ENCODE measurements at regions not wholly inside any gene's neighbourhood (a gene's known extent, or its start where the extent isn't known, plus 50 kb on each side); places are given as distances from the start of the nearest gene placed in this dataset.

DNA sequence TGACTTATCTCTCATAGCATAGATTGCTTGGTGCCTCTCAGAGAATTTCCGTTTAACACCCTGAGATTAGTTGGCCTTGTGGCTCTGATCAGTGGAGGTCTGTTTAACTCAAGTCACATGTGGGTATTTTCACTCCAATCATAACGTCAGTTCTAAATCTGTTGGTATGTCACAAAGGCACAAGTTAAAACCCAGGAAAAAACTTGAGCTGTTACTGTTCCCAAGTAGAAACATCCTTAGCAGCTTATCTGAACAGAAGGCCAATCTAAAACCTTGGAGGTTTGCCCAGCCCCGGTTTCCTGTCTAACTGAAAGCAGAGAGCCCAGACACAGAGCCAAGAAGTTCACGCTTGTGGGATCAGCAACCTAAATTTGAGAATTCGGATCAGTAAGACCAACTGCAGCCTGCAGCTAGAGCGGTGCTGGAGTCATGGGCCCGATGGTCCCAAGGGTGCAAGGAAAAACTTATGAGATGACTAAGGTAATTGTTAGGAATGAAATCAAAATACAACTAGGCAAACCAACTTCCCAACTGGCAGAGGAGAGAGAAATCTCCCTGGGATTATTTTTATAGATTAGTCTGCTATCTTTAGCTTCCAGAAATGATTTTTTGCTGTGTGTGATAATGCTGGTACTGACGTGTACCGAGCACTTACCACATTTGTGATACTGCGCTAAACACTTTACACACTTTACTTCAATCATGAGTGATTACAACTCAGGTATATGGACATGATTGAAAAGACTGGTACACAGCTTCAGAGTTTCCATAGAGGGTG lies 90.2 kb upstream of the C1orf21 start:
- Mint-ChIP-seq H3K9me3 (peaks cover 0 to 8% (median 4%) of the 10 kb centered on the region in 7 donors), H3K27ac (no peak overlapping the region), H3K27me3 (peaks cover 6% of the 10 kb centered on the region), H3K4me3 (no peak overlapping the region), H3K36me3 (no peaks in the 10 kb centered on the region), H3K4me1 (no peaks in the 10 kb centered on the region)
- H3K4me1 ChIP-seq (ENCODE audit: control insufficient read depth, insufficient read depth, low read length, poor library complexity, severe bottlenecking), result no peaks in the 10 kb centered on the region
- no peaks in the 10 kb centered on the region for H3K36me3 ChIP-seq (ENCODE audit: control insufficient read depth, insufficient read depth, low read length)
- DNase-seq (no peak), ATAC-seq (ENCODE audit: low read depth in 2 of 2) (no peak)
- no peaks in the 10 kb centered on the region for H3K9me3 ChIP-seq (ENCODE audit: control insufficient read depth in 2 of 2, low read length in 2 of 2)
- no peak overlapping the region for H3K27ac ChIP-seq (ENCODE audit: insufficient read depth, low read length, poor library complexity, severe bottlenecking)
- peaks cover 1% of the 10 kb centered on the region for H3K27me3 ChIP-seq (ENCODE audit: control insufficient read depth, insufficient read depth, low read length)
- no peak overlapping the region for H3K4me3 ChIP-seq (ENCODE audit: low read depth, low read length)

DNA sequence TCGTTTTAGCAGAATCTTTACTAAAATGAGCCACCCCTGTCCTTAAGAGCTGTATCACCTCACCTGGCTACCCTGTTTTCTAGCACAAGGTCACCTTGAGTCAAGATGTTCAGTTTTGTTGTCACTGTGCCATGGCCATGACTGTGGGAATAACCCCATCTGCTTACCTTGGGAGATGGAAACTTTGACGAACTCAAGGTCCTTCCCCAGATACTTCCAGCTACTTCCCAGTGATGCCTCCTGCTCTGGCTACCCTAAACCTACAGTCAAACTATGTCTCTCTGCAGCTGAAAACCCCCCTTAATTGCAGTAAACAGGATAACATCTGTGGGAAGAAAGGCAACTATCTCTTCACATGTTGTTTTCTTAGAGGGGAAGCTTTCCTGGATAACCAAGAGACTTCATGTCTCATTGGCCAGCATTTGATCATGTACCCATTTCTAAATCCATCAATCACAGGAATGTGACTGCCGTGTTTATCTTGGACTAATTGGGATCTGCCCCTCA lies 89.5 kb upstream of the C1orf21 start:
- DNase-seq (no peak), ATAC-seq (ENCODE audit: low read depth in 2 of 2) (no peak)
- Mint-ChIP-seq H3K9me3 (peaks cover 0 to 3% (median 2%) of the 10 kb centered on the region in 7 donors), H3K27ac (no peak overlapping the region), H3K4me3 (no peak overlapping the region), H3K27me3 (peaks cover 6% of the 10 kb centered on the region), H3K36me3 (no peaks in the 10 kb centered on the region), H3K4me1 (no peaks in the 10 kb centered on the region)
- H3K36me3 ChIP-seq (ENCODE audit: control insufficient read depth, insufficient read depth, low read length), result no peaks in the 10 kb centered on the region
- H3K4me3 ChIP-seq (ENCODE audit: low read depth, low read length), result no peak overlapping the region
- peaks cover 1% of the 10 kb centered on the region for H3K27me3 ChIP-seq (ENCODE audit: control insufficient read depth, insufficient read depth, low read length)
- no peaks in the 10 kb centered on the region for H3K4me1 ChIP-seq (ENCODE audit: control insufficient read depth, insufficient read depth, low read length, poor library complexity, severe bottlenecking)
- no peaks in the 10 kb centered on the region for H3K9me3 ChIP-seq (ENCODE audit: control insufficient read depth in 2 of 2, low read length in 2 of 2)
- H3K27ac ChIP-seq (ENCODE audit: insufficient read depth, low read length, poor library complexity, severe bottlenecking), result no peak overlapping the region

DNA sequence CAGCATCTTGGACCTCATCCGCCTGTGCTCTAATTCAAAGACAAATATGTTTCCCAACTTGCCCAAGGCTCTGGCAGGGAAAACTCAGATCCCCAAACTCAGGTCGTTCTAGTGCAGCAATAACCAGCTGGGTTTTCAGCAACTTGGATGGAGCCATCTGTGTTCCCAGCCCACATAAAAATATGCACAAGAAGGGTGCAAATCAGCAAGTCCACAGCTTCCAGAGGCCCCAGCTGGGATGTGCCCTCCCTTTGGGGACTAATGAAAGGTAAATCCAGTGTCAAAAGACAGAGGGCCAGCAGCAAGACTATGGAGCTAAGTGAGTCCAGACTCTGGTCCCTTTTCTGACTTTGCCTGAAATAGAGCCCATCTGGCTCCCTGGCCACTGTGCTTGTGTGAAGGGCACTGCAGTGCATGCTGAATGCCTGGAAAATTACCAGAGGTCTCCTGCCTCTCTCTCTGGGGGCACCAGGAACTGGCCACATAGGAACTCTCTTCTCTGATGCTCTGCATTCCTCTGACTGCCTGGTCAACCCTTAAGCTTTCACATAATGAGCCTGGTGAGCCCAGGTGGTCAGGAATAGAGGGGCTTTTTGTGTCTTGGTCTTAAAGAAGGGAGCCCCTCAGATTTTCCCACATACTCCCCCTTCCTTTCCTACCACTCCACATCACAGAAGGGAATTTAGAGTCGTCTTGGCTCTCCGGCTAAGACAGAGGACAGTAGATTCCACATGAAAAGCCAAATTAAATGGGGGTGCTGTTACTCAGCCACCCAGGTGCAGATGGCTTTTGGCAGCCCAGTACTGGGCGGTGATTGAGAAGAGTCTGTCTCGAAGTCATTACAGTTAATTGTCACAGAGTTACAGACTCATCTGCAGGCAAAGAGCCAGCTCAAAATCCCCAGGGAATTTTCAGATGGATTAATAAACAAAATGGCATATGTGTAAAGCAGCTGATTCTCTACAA lies 88.1 kb upstream of the C1orf21 start:
- Histone ChIP-seq H3K27me3 (ENCODE audit: control insufficient read depth, insufficient read depth, low read length) (peaks cover 1% of the 10 kb centered on the region), H3K4me1 (ENCODE audit: control insufficient read depth, insufficient read depth, low read length, poor library complexity, severe bottlenecking) (no peaks in the 10 kb centered on the region), H3K9me3 (ENCODE audit: control insufficient read depth in 2 of 2, low read length in 2 of 2) (no peaks in the 10 kb centered on the region), H3K4me3 (ENCODE audit: low read depth, low read length) (no peak overlapping the region), H3K27ac (ENCODE audit: insufficient read depth, low read length, poor library complexity, severe bottlenecking) (no peak overlapping the region), H3K36me3 (ENCODE audit: control insufficient read depth, insufficient read depth, low read length) (no peaks in the 10 kb centered on the region)
- Mint-ChIP-seq H3K27me3 (peaks cover 6% of the 10 kb centered on the region), H3K4me1 (peaks cover 0 to 9% (median 2%) of the 10 kb centered on the region in 4 donors), H3K4me3 (no peak overlapping the region), H3K27ac (no peak overlapping the region), H3K36me3 (no peaks in the 10 kb centered on the region), H3K9me3 (peaks cover 0 to 3% (median under 1%) of the 10 kb centered on the region in 7 donors)
- ATAC-seq (ENCODE audit: low read depth in 2 of 2) (no peak), DNase-seq (no peak)

DNA sequence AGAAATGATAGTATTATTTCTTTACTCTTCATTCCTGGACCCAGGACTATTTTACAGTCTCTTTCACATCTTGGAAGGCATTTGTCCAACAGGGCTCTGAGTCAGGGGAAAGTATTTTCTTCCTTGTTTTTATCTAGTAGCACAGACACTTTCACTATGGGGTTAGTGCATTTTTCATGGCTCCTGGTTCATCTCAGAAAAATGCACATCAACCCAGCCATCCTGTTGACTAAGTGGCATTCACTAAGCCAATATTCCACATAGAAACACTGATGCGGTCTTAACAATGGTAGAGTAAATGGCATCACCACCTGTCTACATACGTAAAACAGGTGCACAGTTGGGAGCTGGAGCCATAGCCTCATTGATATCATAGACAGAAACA lies 87.4 kb upstream of the C1orf21 start:
- Histone ChIP-seq H3K4me3 (ENCODE audit: low read depth, low read length) (no peak overlapping the region), H3K9me3 (ENCODE audit: control insufficient read depth in 2 of 2, low read length in 2 of 2) (no peaks in the 10 kb centered on the region), H3K27ac (ENCODE audit: insufficient read depth, low read length, poor library complexity, severe bottlenecking) (no peak overlapping the region), H3K4me1 (ENCODE audit: control insufficient read depth, insufficient read depth, low read length, poor library complexity, severe bottlenecking) (no peaks in the 10 kb centered on the region), H3K27me3 (ENCODE audit: control insufficient read depth, insufficient read depth, low read length) (peaks cover 1% of the 10 kb centered on the region), H3K36me3 (ENCODE audit: control insufficient read depth, insufficient read depth, low read length) (no peaks in the 10 kb centered on the region)
- peaks cover 6% of the 10 kb centered on the region for H3K27me3 Mint-ChIP-seq
- no peaks in the 10 kb centered on the region for H3K36me3 Mint-ChIP-seq
- no peak overlapping the region for H3K4me3 Mint-ChIP-seq
- DNase-seq, result no peak
- no peak for ATAC-seq (ENCODE audit: low read depth in 2 of 2)
- H3K4me1 Mint-ChIP-seq, result peaks cover 0 to 9% (median 2%) of the 10 kb centered on the region in 4 donors
- H3K27ac Mint-ChIP-seq, result no peak overlapping the region
- peaks cover 0 to 6% (median 2%) of the 10 kb centered on the region in 7 donors for H3K9me3 Mint-ChIP-seq

DNA sequence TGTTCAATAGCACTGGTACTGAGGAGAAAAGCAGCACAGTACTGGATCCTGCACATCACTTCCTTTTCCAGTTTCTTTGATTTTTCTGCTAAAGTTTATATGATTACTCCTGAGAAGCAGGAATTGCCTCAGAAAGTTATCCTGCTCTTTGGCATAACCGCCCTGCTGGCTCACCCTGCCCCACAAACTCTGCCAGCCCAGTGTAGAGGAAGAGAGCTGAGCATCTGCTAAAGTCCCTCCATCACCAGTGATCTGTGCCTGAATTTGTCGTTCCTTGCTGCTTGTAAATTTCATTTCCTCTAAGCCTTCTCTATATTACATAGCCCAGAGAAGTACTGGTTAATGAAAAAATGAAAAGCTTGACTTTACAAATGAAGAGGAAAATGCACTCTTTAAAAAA lies 87.0 kb upstream of the C1orf21 start:
- Mint-ChIP-seq H3K4me1 (peaks cover 0 to 9% (median 2%) of the 10 kb centered on the region in 4 donors), H3K27ac (no peak overlapping the region), H3K27me3 (peaks cover 6% of the 10 kb centered on the region), H3K9me3 (peaks cover 0 to 9% (median 2%) of the 10 kb centered on the region in 7 donors), H3K36me3 (no peaks in the 10 kb centered on the region), H3K4me3 (no peak overlapping the region)
- peaks cover 1% of the 10 kb centered on the region for H3K27me3 ChIP-seq (ENCODE audit: control insufficient read depth, insufficient read depth, low read length)
- H3K4me3 ChIP-seq (ENCODE audit: low read depth, low read length), result no peak overlapping the region
- no peak overlapping the region for H3K27ac ChIP-seq (ENCODE audit: insufficient read depth, low read length, poor library complexity, severe bottlenecking)
- H3K4me1 ChIP-seq (ENCODE audit: control insufficient read depth, insufficient read depth, low read length, poor library complexity, severe bottlenecking), result no peaks in the 10 kb centered on the region
- no peaks in the 10 kb centered on the region for H3K36me3 ChIP-seq (ENCODE audit: control insufficient read depth, insufficient read depth, low read length)
- DNase-seq (no peak), ATAC-seq (ENCODE audit: low read depth in 2 of 2) (no peak)
- no peaks in the 10 kb centered on the region for H3K9me3 ChIP-seq (ENCODE audit: control insufficient read depth in 2 of 2, low read length in 2 of 2)

DNA sequence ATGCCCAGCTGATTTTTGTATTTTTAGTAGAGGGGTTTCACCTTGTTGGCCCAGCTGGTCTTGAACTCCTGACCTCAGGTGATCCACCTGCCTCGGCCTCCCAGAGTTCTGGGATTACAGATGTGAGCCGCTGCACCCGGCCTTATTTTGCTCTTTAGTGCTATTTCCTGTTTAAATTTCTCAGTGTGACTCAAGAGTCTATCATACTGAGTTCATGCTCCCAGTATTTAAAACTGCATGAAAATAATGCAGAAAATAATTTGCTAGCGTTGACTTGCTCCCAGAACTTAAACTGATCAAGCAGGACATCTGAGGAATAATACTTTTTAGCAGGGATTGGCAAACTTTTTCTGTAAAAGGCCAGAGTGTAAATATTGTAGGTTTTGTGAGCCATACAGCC lies 86.4 kb upstream of the C1orf21 start:
- Mint-ChIP-seq H3K36me3 (no peaks in the 10 kb centered on the region), H3K27ac (no peak overlapping the region), H3K4me1 (peaks cover 0 to 9% (median 2%) of the 10 kb centered on the region in 4 donors), H3K9me3 (peaks cover 0 to 9% (median 2%) of the 10 kb centered on the region in 7 donors), H3K27me3 (peaks cover 6% of the 10 kb centered on the region), H3K4me3 (no peak overlapping the region)
- Histone ChIP-seq H3K27ac (ENCODE audit: insufficient read depth, low read length, poor library complexity, severe bottlenecking) (no peak overlapping the region), H3K36me3 (ENCODE audit: control insufficient read depth, insufficient read depth, low read length) (no peaks in the 10 kb centered on the region), H3K4me1 (ENCODE audit: control insufficient read depth, insufficient read depth, low read length, poor library complexity, severe bottlenecking) (no peaks in the 10 kb centered on the region), H3K9me3 (ENCODE audit: control insufficient read depth in 2 of 2, low read length in 2 of 2) (no peaks in the 10 kb centered on the region), H3K4me3 (ENCODE audit: low read depth, low read length) (no peak overlapping the region), H3K27me3 (ENCODE audit: control insufficient read depth, insufficient read depth, low read length) (peaks cover 1% of the 10 kb centered on the region)
- ATAC-seq (ENCODE audit: low read depth in 2 of 2), result no peak
- DNase-seq, result no peak

DNA sequence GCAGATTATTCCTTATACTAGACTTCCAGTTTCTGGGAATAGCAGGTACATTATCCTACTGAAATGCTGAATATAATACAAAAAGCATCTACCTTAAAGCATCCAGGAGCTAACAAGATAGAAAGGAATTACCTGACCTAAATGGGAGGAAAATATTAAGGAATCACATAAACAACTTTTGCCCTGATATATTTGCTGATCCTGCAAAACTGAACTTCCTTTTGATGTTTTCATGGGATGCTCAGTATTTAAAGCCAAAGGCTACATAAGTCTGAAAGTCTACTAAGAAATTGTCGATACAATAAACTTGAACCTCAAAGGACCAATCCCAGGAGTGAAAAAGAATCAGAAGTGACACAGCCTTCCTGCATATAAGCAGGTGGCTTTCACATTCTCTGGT lies 85.6 kb upstream of the C1orf21 start:
- no peaks in the 10 kb centered on the region for H3K36me3 ChIP-seq (ENCODE audit: control insufficient read depth, insufficient read depth, low read length)

More for the DNA sequence above, 85.6 kb upstream of the C1orf21 start:
- Mint-ChIP-seq H3K27me3 (peaks cover 6% of the 10 kb centered on the region), H3K4me3 (no peak overlapping the region), H3K9me3 (peaks cover 0 to 9% (median 2%) of the 10 kb centered on the region in 7 donors), H3K27ac (no peak overlapping the region), H3K4me1 (peaks cover 0 to 9% (median 2%) of the 10 kb centered on the region in 4 donors), H3K36me3 (no peaks in the 10 kb centered on the region)
- ATAC-seq (ENCODE audit: low read depth in 2 of 2) (no peak), DNase-seq (no peak)
- Histone ChIP-seq H3K4me3 (ENCODE audit: low read depth, low read length) (no peak overlapping the region), H3K9me3 (ENCODE audit: control insufficient read depth in 2 of 2, low read length in 2 of 2) (no peaks in the 10 kb centered on the region), H3K4me1 (ENCODE audit: control insufficient read depth, insufficient read depth, low read length, poor library complexity, severe bottlenecking) (no peaks in the 10 kb centered on the region), H3K27me3 (ENCODE audit: control insufficient read depth, insufficient read depth, low read length) (peaks cover 1% of the 10 kb centered on the region), H3K27ac (ENCODE audit: insufficient read depth, low read length, poor library complexity, severe bottlenecking) (no peak overlapping the region)
